Hepatocyte (in vitro differentiated cells): ENCODE measurements at regions not wholly inside any gene's neighbourhood (a gene's known extent, or its start where the extent isn't known, plus 50 kb on each side); places are given as distances from the start of the nearest gene placed in this dataset.

Experiments
- CTCF ChIP-seq: fragments of 200-600 bp; sonication (generic); IDR thresholded peaks from 2 replicates; pipeline ENCODE4 v1.5.1; 2016; ENCODE audit warnings: antibody characterized with exemption, mild to moderate bottlenecking; ENCODE audit not compliant: poor library complexity
- EZH2 ChIP-seq: fragments of 200-600 bp; sonication (generic); IDR thresholded peaks from 2 replicates; pipeline ENCODE4 v1.6.1; 2016; ENCODE audit warnings: antibody characterized with exemption, mild to moderate bottlenecking, borderline replicate concordance

- TF ChIP-seq CTCF: no peak
- no peak for TF ChIP-seq EZH2
These were observed 187.3 kb upstream of the TLE4 start for GRCh38 chr9:79384501-79384900.
